Stomach smooth muscle (tissue), 2 donors: ENCODE measurements at regions not wholly inside any gene's neighbourhood (a gene's known extent, or its start where the extent isn't known, plus 50 kb on each side); places are given as distances from the start of the nearest gene placed in this dataset.
A peak's percentile ranks its signal among the peaks of the same experiment; 100 is the strongest.

ENCODE experiments used
- H3K27ac ChIP-seq: one replicate; pipeline ENCODE4 v1.7.0; 2013; ENCODE audit warnings: mild to moderate bottlenecking, low read length, inconsistent platforms
- H3K27me3 ChIP-seq, 2 donors: one replicate each; pipeline ENCODE4 v1.7.0; 2013; ENCODE audit warnings: low read length in 2 of 2; ENCODE audit not compliant: insufficient read depth in 2 of 2, control insufficient read depth in 1 of 2
- H3K36me3 ChIP-seq, 2 donors: one replicate each; pipeline ENCODE4 v1.7.0; 2013; ENCODE audit warnings: low read length in 2 of 2; ENCODE audit not compliant: control insufficient read depth in 2 of 2, insufficient read depth in 2 of 2
- H3K4me1 ChIP-seq: one replicate; pipeline ENCODE4 v1.7.0; 2013; ENCODE audit warnings: low read length; ENCODE audit not compliant: control insufficient read depth, insufficient read depth
- H3K4me3 ChIP-seq, 2 donors: one replicate each; pipeline ENCODE4 v1.7.0; 2013; ENCODE audit warnings: low read length in 2 of 2
- H3K9ac ChIP-seq, 2 donors: one replicate each; pipeline ENCODE4 v1.7.0; 2013; ENCODE audit warnings: low read length in 2 of 2, mild to moderate bottlenecking in 1 of 2
- H3K9me3 ChIP-seq, 2 donors: one replicate each; pipeline ENCODE4 v1.7.0; 2013; ENCODE audit warnings: low read length in 2 of 2; ENCODE audit not compliant: control insufficient read depth in 2 of 2
- donor health status: healthy.
- donor health status: Pancreatic carcinoma.

- Histone ChIP-seq H3K4me1 (no peaks in the 10 kb centered on the region), H3K9ac (no peak overlapping the region), H3K9me3 (no peaks in the 10 kb centered on the region)
Measured at GRCh38 chr10:2761971-2762370, 305.4 kb upstream of the PFKP start.

GRCh38 chr10:2761311-2761710 lies 306.0 kb upstream of the PFKP start:
- no peaks in the 10 kb centered on the region for H3K36me3 ChIP-seq

More at GRCh38 chr10:2761971-2762370, 305.4 kb upstream of the PFKP start:
- H3K27me3 ChIP-seq: peaks cover 0 to 2% of the 10 kb centered on the region in 2 donors
- H3K36me3 ChIP-seq: no peaks in the 10 kb centered on the region
- no peak overlapping the region for H3K27ac ChIP-seq
- H3K4me3 ChIP-seq: no peak overlapping the region

GRCh38 chr10:2760736-2761135 lies 306.6 kb upstream of the PFKP start:
- Histone ChIP-seq H3K9ac (no peak overlapping the region), H3K27ac (no peak overlapping the region), H3K9me3 (no peaks in the 10 kb centered on the region), H3K4me3 (no peak overlapping the region), H3K4me1 (no peaks in the 10 kb centered on the region), H3K36me3 (no peaks in the 10 kb centered on the region), H3K27me3 (peaks cover 0 to 2% of the 10 kb centered on the region in 2 donors)

More at GRCh38 chr10:2761311-2761710, 306.0 kb upstream of the PFKP start:
- Histone ChIP-seq H3K4me1 (no peaks in the 10 kb centered on the region), H3K4me3 (no peak overlapping the region), H3K9me3 (no peaks in the 10 kb centered on the region), H3K27me3 (peaks cover 0 to 2% of the 10 kb centered on the region in 2 donors), H3K9ac (no peak overlapping the region), H3K27ac (no peak overlapping the region)

- Histone ChIP-seq H3K27ac (no peak overlapping the region), H3K9ac (no peak overlapping the region), H3K27me3 (peaks cover 0 to 2% of the 10 kb centered on the region in 2 donors), H3K36me3 (no peaks in the 10 kb centered on the region), H3K4me3 (no peak overlapping the region), H3K4me1 (no peaks in the 10 kb centered on the region), H3K9me3 (no peaks in the 10 kb centered on the region)
Measured at GRCh38 chr10:2759233-2759632, 308.1 kb upstream of the PFKP start.

- H3K9ac ChIP-seq: no peak overlapping the region
- no peak overlapping the region for H3K4me3 ChIP-seq
- peaks cover 0 to 4% of the 10 kb centered on the region in 2 donors for H3K27me3 ChIP-seq
- no peak overlapping the region for H3K27ac ChIP-seq
- no peaks in the 10 kb centered on the region for H3K36me3 ChIP-seq
- no peaks in the 10 kb centered on the region for H3K9me3 ChIP-seq
- H3K4me1 ChIP-seq: no peaks in the 10 kb centered on the region
Measured at GRCh38 chr10:2754943-2755342, 312.4 kb upstream of the PFKP start.

GRCh38 chr10:2748287-2748686 lies 319.1 kb upstream of the PFKP start:
- Histone ChIP-seq H3K4me1 (no peaks in the 10 kb centered on the region), H3K27ac (no peak overlapping the region), H3K4me3 (no peak overlapping the region), H3K36me3 (no peaks in the 10 kb centered on the region), H3K27me3 (peaks cover 0 to 4% of the 10 kb centered on the region in 2 donors), H3K9ac (no peak overlapping the region), H3K9me3 (no peaks in the 10 kb centered on the region)

- Histone ChIP-seq H3K27me3 (peaks cover 0 to 4% of the 10 kb centered on the region in 2 donors), H3K36me3 (no peaks in the 10 kb centered on the region), H3K9me3 (no peaks in the 10 kb centered on the region), H3K4me1 (no peaks in the 10 kb centered on the region), H3K4me3 (no peak overlapping the region), H3K27ac (no peak overlapping the region), H3K9ac (no peak overlapping the region)
Measured at GRCh38 chr10:2746638-2747037, 320.7 kb upstream of the PFKP start.

- H3K36me3 ChIP-seq: no peaks in the 10 kb centered on the region
Measured at GRCh38 chr10:2745666-2746065, 321.7 kb upstream of the PFKP start.

GRCh38 chr10:2744547-2745200 lies 322.7 kb upstream of the PFKP start:
- H3K27me3 ChIP-seq: peaks cover 0 to 2% of the 10 kb centered on the region in 2 donors
- no peaks in the 10 kb centered on the region for H3K36me3 ChIP-seq
- no peak overlapping the region for H3K9ac ChIP-seq
- no peaks in the 10 kb centered on the region for H3K9me3 ChIP-seq
- H3K27ac ChIP-seq: no peak overlapping the region
- no peaks in the 10 kb centered on the region for H3K4me1 ChIP-seq
- peak overlapping the region; percentile 6 to 58 for H3K4me3 ChIP-seq

More at GRCh38 chr10:2745666-2746065, 321.7 kb upstream of the PFKP start:
- H3K27me3 ChIP-seq: peaks cover 0 to 2% of the 10 kb centered on the region in 2 donors
- no peak overlapping the region for H3K9ac ChIP-seq
- H3K9me3 ChIP-seq: no peaks in the 10 kb centered on the region
- no peak overlapping the region for H3K4me3 ChIP-seq
- no peak overlapping the region for H3K27ac ChIP-seq
- H3K4me1 ChIP-seq: no peaks in the 10 kb centered on the region

- peaks cover 5 to 12% of the 10 kb centered on the region in 2 donors for H3K27me3 ChIP-seq
- H3K36me3 ChIP-seq: no peaks in the 10 kb centered on the region
- H3K4me3 ChIP-seq: no peak overlapping the region
- H3K27ac ChIP-seq: no peak overlapping the region
- no peak overlapping the region for H3K9ac ChIP-seq
- no peaks in the 10 kb centered on the region for H3K4me1 ChIP-seq
- H3K9me3 ChIP-seq: peaks cover 0 to 3% of the 10 kb centered on the region in 2 donors
Measured at GRCh38 chr10:2734603-2735002, 332.7 kb upstream of the PFKP start.

- peaks cover 5 to 8% of the 10 kb centered on the region in 2 donors for H3K27me3 ChIP-seq
- no peaks in the 10 kb centered on the region for H3K4me1 ChIP-seq
- H3K4me3 ChIP-seq: no peak overlapping the region
- H3K9me3 ChIP-seq: peaks cover 0 to 3% of the 10 kb centered on the region in 2 donors
- no peaks in the 10 kb centered on the region for H3K36me3 ChIP-seq
- no peak overlapping the region for H3K27ac ChIP-seq
- no peak overlapping the region for H3K9ac ChIP-seq
Measured at GRCh38 chr10:2733278-2733963, 333.9 kb upstream of the PFKP start.
